K562 (cell line): ENCODE measurements at regions not wholly inside any gene's neighbourhood (a gene's known extent, or its start where the extent isn't known, plus 50 kb on each side); places are given as distances from the start of the nearest gene placed in this dataset.
A peak's percentile ranks its signal among the peaks of the same experiment; 100 is the strongest.

ENCODE experiments used
- ATAC-seq: fragments of 200-7000 bp; cut with Tn5 transposase; 3 replicates; pipeline ENCODE4 v1.9.1; 2020; ENCODE audit warnings: moderate library complexity
- BruUV-seq: library from RNA; stranded (reverse); fragments of 400-500 nt; replicated peaks from 2 replicates; lab custom pipeline; 2021; lab: Mats Ljungman, UMichigan
- CTCF ChIA-PET: fragments of 300-600 bp; formaldehyde crosslinking; extraction: SDS; loops from one replicate; lab custom pipeline; 2021; ENCODE audit warnings: low intra/inter-chr PET ratio; lab: Yijun Ruan, JAX
- POLR2A ChIA-PET: fragments of 300-600, 350-650 bp; sonication (Branson Sonifier 250); formaldehyde crosslinking; extraction: SDS; loops from one replicate; lab custom pipeline; 2021; ENCODE audit warnings: antibody characterized with exemption, inconsistent platforms; lab: Yijun Ruan, JAX
- DNase-seq, 4 experiments: peaks; one replicate each; pipeline versions ENCODE4 v3.0.0 to v3.0.0-alpha.2; 2011 to 2018; ENCODE audit warnings: low spot score in 3 of 4, mixed read lengths in 3 of 4; ENCODE audit errors: extremely low read depth in 1 of 4
- FAIRE-seq: peaks from 2 replicates; lab custom pipeline; 2011; peaks lifted over from hg19 to GRCh38; lab: Jason Lieb, UNC
- H2AFZ ChIP-seq: 2 replicates; pipeline ENCODE4 v1.6.0; 2011; ENCODE audit warnings: low read depth, low read length, control low read depth, inconsistent platforms
- H3K27ac ChIP-seq: fragments of 200-600 bp; 3 replicates; pipeline ENCODE4 v1.8.0; 2011; ENCODE audit warnings: low read depth, mild to moderate bottlenecking, control low read depth, inconsistent platforms, low read length, moderate library complexity, mixed read lengths; ENCODE audit errors: extremely low read depth
- H3K27me3 ChIP-seq, 2 experiments: fragments of 300-600 bp in 1 of 2; 2 replicates in 1 of 2; 3 replicates in 1 of 2; pipeline versions ENCODE4 v1.6.0 to v1.8.0; 2011; ENCODE audit warnings: inconsistent platforms in 2 of 2, low read length in 2 of 2, mild to moderate bottlenecking in 1 of 2, mixed read lengths in 1 of 2, moderate library complexity in 1 of 2; ENCODE audit not compliant: control insufficient read depth in 2 of 2, insufficient read depth in 2 of 2
- H3K36me3 ChIP-seq: fragments of 300-600 bp; 3 replicates; pipeline ENCODE4 v1.8.0; 2011; ENCODE audit warnings: mild to moderate bottlenecking, low read length, inconsistent platforms; ENCODE audit not compliant: control insufficient read depth, insufficient read depth
- H3K4me1 ChIP-seq, 2 experiments: fragments of 200-600 bp in 1 of 2; replicated peaks in 1 of 2; 2 replicates in 1 of 2; 3 replicates in 1 of 2; pipeline versions ENCODE4 v1.5.1 to v1.8.0; 2011; ENCODE audit warnings: inconsistent platforms in 2 of 2, low read length in 2 of 2, mild to moderate bottlenecking in 1 of 2, mixed read lengths in 1 of 2, moderate library complexity in 1 of 2; ENCODE audit not compliant: control insufficient read depth in 2 of 2, insufficient read depth in 2 of 2
- H3K4me2 ChIP-seq: 2 replicates; pipeline ENCODE4 v1.6.1; 2011; ENCODE audit warnings: low read length, control low read depth, inconsistent platforms, mixed read lengths; ENCODE audit not compliant: insufficient read depth
- H3K4me3 ChIP-seq: fragments of 200-600 bp; sonication (generic), shearing (Covaris generic); 2 replicates; pipeline ENCODE4 v1.5.1; 2016; ENCODE audit warnings: control low read depth, inconsistent platforms
- H3K79me2 ChIP-seq: fragments of 200-600 bp; 3 replicates; pipeline ENCODE4 v1.8.0; 2011; ENCODE audit warnings: low read length, inconsistent platforms; ENCODE audit not compliant: control insufficient read depth, insufficient read depth
- H3K9ac ChIP-seq, 2 experiments: 2 replicates each; pipeline versions ENCODE4 v1.6.0 to v1.6.1; 2011; ENCODE audit warnings: low read depth in 2 of 2, low read length in 2 of 2, control low read depth in 1 of 2, inconsistent platforms in 1 of 2, mild to moderate bottlenecking in 1 of 2, mixed read lengths in 1 of 2; ENCODE audit not compliant: insufficient read depth in 1 of 2
- H3K9me1 ChIP-seq: one replicate; pipeline ENCODE4 v1.6.0; 2011; ENCODE audit warnings: inconsistent platforms, mild to moderate bottlenecking, low read length, moderate library complexity; ENCODE audit not compliant: control insufficient read depth, insufficient read depth
- H3K9me3 ChIP-seq: replicated peaks from 2 replicates; pipeline ENCODE4 v1.5.1; 2011; ENCODE audit warnings: low read depth, low read length, inconsistent platforms; ENCODE audit not compliant: control insufficient read depth, insufficient read depth
- H4K20me1 ChIP-seq: replicated peaks from 2 replicates; pipeline ENCODE4 v1.6.1; 2011; ENCODE audit warnings: low read length, inconsistent platforms, mixed read lengths; ENCODE audit not compliant: control insufficient read depth, insufficient read depth
- CREB3L1 ChIP-seq: fragments of 450-650 bp; IDR thresholded peaks from 2 replicates; pipeline ENCODE4 v1.6.1; 2014; ENCODE audit warnings: low read depth, mild to moderate bottlenecking, moderate library complexity, borderline replicate concordance
- E2F8 ChIP-seq: fragments of 450-650 bp; IDR thresholded peaks from 2 replicates; pipeline ENCODE4 v1.7.1; 2018; ENCODE audit warnings: mild to moderate bottlenecking, low read depth; ENCODE audit not compliant: partially characterized antibody
- EGR1 ChIP-seq: fragments of 450-650 bp; conservative IDR thresholded peaks from 2 replicates; pipeline ENCODE4 v1.6.1; 2017; ENCODE audit warnings: mild to moderate bottlenecking
- NKRF ChIP-seq: fragments of 450-650 bp; IDR thresholded peaks from 2 replicates; pipeline ENCODE4 v1.6.1; 2016; ENCODE audit warnings: borderline replicate concordance
- POLR2A ChIP-seq: fragments of 450-650 bp; conservative IDR thresholded peaks from 2 replicates; pipeline ENCODE4 v1.6.1; 2016
- PTTG1 ChIP-seq: fragments of 450-650 bp; IDR thresholded peaks from 2 replicates; pipeline ENCODE4 v1.6.1; 2016; ENCODE audit warnings: low read depth, mild to moderate bottlenecking, missing genetic modification characterization, missing compliant biosample characterization
- RB1 ChIP-seq: fragments of 450-650 bp; IDR thresholded peaks from 2 replicates; pipeline ENCODE4 v1.6.1; 2017; ENCODE audit warnings: low read depth, mild to moderate bottlenecking
- XRCC4 ChIP-seq: IDR thresholded peaks from one replicate; pipeline ENCODE4 v1.6.1; 2011; ENCODE audit not compliant: insufficient read depth, insufficient read length; ENCODE audit errors: extremely low read depth
- ZNF512 ChIP-seq: IDR thresholded peaks from 2 replicates; pipeline ENCODE4 v1.6.1; 2016; ENCODE audit warnings: missing genetic modification characterization, missing compliant biosample characterization
- ZNF586 ChIP-seq: fragments of 450-650 bp; formaldehyde crosslinking; conservative IDR thresholded peaks from 2 replicates; pipeline ENCODE4 v1.4.0; 2020; ENCODE audit warnings: mild to moderate bottlenecking, moderate library complexity
- WGBS: fragments of 100-300 bp; shearing (Covaris generic); methylation state at CpG from one replicate; pipeline ENCODE4 v1.1.6; 2016; ENCODE audit warnings: low coverage, mixed read lengths; ENCODE audit not compliant: insufficient coverage; ENCODE audit errors: missing lambda C conversion rate; 5-methylcytosine and 5-hydroxymethylcytosine counted together
- in situ Hi-C: fragments of 300-500 bp; cut with MboI; formaldehyde crosslinking; loops from 4 replicates; pipeline ENCODE4 v1.15.0; 2018; ENCODE audit warnings: inconsistent platforms, mixed read lengths
- intact Hi-C: fragments of 100-400 bp; cut with micrococcal nuclease; formaldehyde crosslinking; loops from 2 replicates; pipeline ENCODE4 v1.14.2; 2022

- TF ChIP-seq E2F8: no peak
- TF ChIP-seq PTTG1 (tag): no peak
- no peak for TF ChIP-seq POLR2A
- no peak for TF ChIP-seq ZNF512
- TF ChIP-seq XRCC4: no peak
- TF ChIP-seq ZNF586 (CRISPR knock-in tag): no peak
These were observed 67.7 kb upstream of the SPOCK1 start (continued) for GRCh38 chr5:137566780-137567179.

- in situ Hi-C loops: no loop called here
- no peak for ATAC-seq
These were observed 67.0 kb upstream of the SPOCK1 start for GRCh38 chr5:137566118-137566541.

More at GRCh38 chr5:137566118-137566541, 67.0 kb upstream of the SPOCK1 start:
- H2AFZ ChIP-seq: no peak overlapping the region
- no peaks in the 10 kb centered on the region for H3K36me3 ChIP-seq
- 0% methylated on average over 2 of the region's 2 CpGs for WGBS
- H4K20me1 ChIP-seq: no peaks in the 10 kb centered on the region
- TF ChIP-seq RB1 (no peak), EGR1 (peak; percentile 81), NKRF (no peak), CREB3L1 (no peak)
- FAIRE-seq: no peak
- H3K9ac ChIP-seq: no peak overlapping the region
- ChIA-PET CTCF (no interaction called here), POLR2A (interaction anchor here (0.6 kb wide), 1 partner anchor 187 kb away, joined by 3 read pairs; no protein-coding TSS in a partner anchor)
- H3K27ac ChIP-seq: no peak overlapping the region
- H3K79me2 ChIP-seq: no peaks in the 10 kb centered on the region
- no peaks in the 10 kb centered on the region for H3K4me1 ChIP-seq
- peaks cover 3 to 23% of the 10 kb centered on the region in 2 experiments; a peak in 3 of 5 replicates for H3K27me3 ChIP-seq
- no TSS peak for BruUV-seq
- H3K4me2 ChIP-seq: no peak overlapping the region
- intact Hi-C loops: no loop called here
- DNase-seq: peak in 3 of 4 experiments; percentile 8 to 19 (median 14)
- H3K9me1 ChIP-seq: no peaks in the 10 kb centered on the region
- H3K9me3 ChIP-seq: no peaks in the 10 kb centered on the region
- no peak overlapping the region for H3K4me3 ChIP-seq
